ENCODE measurements at regions not wholly inside any gene's neighbourhood (a gene's known extent, or its start where the extent isn't known, plus 50 kb on each side); places are given as distances from the start of the nearest gene placed in this dataset.

DNA sequence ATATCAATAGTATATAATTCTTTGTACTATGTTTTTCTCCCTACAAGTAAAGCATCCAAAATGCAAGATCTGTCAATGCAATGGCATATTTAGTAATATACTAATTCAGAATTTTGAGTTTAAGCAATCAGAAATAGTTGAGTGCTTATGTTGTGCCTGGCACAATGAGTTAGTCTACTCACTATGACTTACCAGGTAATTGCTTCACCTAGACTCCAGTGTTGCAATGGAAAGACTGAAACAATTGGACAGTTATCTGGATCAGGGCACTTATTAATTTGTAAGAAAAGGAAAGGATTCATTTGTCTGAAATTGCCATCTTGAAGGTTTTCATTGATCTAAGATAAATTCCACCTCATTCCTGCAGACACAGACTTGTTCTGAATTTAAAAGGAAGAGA lies 97.6 kb upstream of the TCF4 start:
- TF ChIP-seq CTCF (IDR thresholded peaks at IDR 0.05) (no peak), POLR2AphosphoS5 (IDR thresholded peaks at IDR 0.05) (no peak), POLR2A (IDR thresholded peaks at IDR 0.05) (no peak)
